Neural progenitor cell (in vitro differentiated cells): ENCODE measurements at regions not wholly inside any gene's neighbourhood (a gene's known extent, or its start where the extent isn't known, plus 50 kb on each side); places are given as distances from the start of the nearest gene placed in this dataset.

Experiments
- DNase-seq: peaks from one replicate; pipeline ENCODE4 v3.0.0-alpha.2; 2016; ENCODE audit warnings: low spot score
- H2AFZ ChIP-seq: fragments of 200-600 bp; sonication (generic); replicated peaks from 2 replicates; pipeline ENCODE4 v1.6.1; 2016; ENCODE audit warnings: antibody characterized with exemption
- H3F3A ChIP-seq: fragments of 200-600 bp; sonication (generic); 2 replicates; pipeline ENCODE4 v1.6.1; 2016; ENCODE audit warnings: antibody characterized with exemption, low read depth
- H3K27ac ChIP-seq: fragments of 200-600 bp; sonication (generic); 2 replicates; pipeline ENCODE4 v1.5.1; 2016; ENCODE audit warnings: mild to moderate bottlenecking
- H3K27me3 ChIP-seq: fragments of 200-600 bp; sonication (generic); 2 replicates; pipeline ENCODE4 v1.6.1; 2016; ENCODE audit warnings: mild to moderate bottlenecking, moderate library complexity
- H3K36me3 ChIP-seq: fragments of 200-600 bp; sonication (generic); 2 replicates; pipeline ENCODE4 v1.5.1; 2016
- H3K4me1 ChIP-seq: fragments of 200-600 bp; sonication (generic); 2 replicates; pipeline ENCODE4 v1.6.1; 2016; ENCODE audit warnings: mixed run types
- H3K4me2 ChIP-seq: fragments of 200-600 bp; sonication (generic); 2 replicates; pipeline ENCODE4 v1.6.1; 2016
- H3K4me3 ChIP-seq: fragments of 200-600 bp; sonication (generic); 2 replicates; pipeline ENCODE4 v1.5.1; 2016
- H3K79me2 ChIP-seq: fragments of 200-600 bp; sonication (generic); 2 replicates; pipeline ENCODE4 v1.6.1; 2016; ENCODE audit warnings: low read depth
- H3K9ac ChIP-seq: fragments of 200-600 bp; sonication (generic); 2 replicates; pipeline ENCODE4 v1.6.1; 2016
- H3K9me3 ChIP-seq: fragments of 200-600 bp; sonication (generic); 2 replicates; pipeline ENCODE4 v1.5.1; 2016; ENCODE audit warnings: low read depth
- H4K20me1 ChIP-seq: fragments of 200-600 bp; sonication (generic); 2 replicates; pipeline ENCODE4 v1.6.1; 2016; ENCODE audit warnings: low read depth
- H3K27ac Mint-ChIP-seq: 3 replicates; pipeline ENCODE4 v1.8.0; 2021; ENCODE audit warnings: mixed read lengths
- H3K27me3 Mint-ChIP-seq: 2 replicates; pipeline ENCODE4 v1.8.0; 2022; ENCODE audit warnings: low read depth, mild to moderate bottlenecking, inconsistent platforms, moderate library complexity, mixed read lengths; ENCODE audit not compliant: insufficient read depth
- H3K36me3 Mint-ChIP-seq: 3 replicates; pipeline ENCODE4 v1.8.0; 2021; ENCODE audit warnings: mixed read lengths
- H3K4me1 Mint-ChIP-seq: 3 replicates; pipeline ENCODE4 v1.8.0; 2021; ENCODE audit warnings: mixed read lengths
- H3K4me3 Mint-ChIP-seq: 3 replicates; pipeline ENCODE4 v1.8.0; 2021; ENCODE audit warnings: mild to moderate bottlenecking, moderate library complexity, mixed read lengths
- H3K9me3 Mint-ChIP-seq: 3 replicates; pipeline ENCODE4 v1.8.0; 2020; ENCODE audit warnings: mixed read lengths
- EZH2 ChIP-seq: fragments of 200-600 bp; sonication (generic); IDR thresholded peaks from 2 replicates; pipeline ENCODE4 v1.6.1; 2017; ENCODE audit warnings: antibody characterized with exemption, mild to moderate bottlenecking, moderate library complexity
- EZH2phosphoT487 ChIP-seq: fragments of 200-600 bp; sonication (generic); IDR thresholded peaks from 2 replicates; pipeline ENCODE4 v1.6.1; 2017; ENCODE audit warnings: antibody characterized with exemption
- TF ChIP-seq, protein P1 (sequence below): fragments of 200-600 bp; sonication (generic); IDR thresholded peaks from 2 replicates; pipeline ENCODE4 v1.5.1; 2017; ENCODE audit warnings: antibody characterized with exemption, mild to moderate bottlenecking

GRCh38 chr6:168194732-168195567 lies 115.9 kb upstream of the FRMD1 start:
- Histone ChIP-seq H3K4me1 (peaks cover 11% of the 10 kb centered on the region), H3F3A (no peaks in the 10 kb centered on the region), H3K36me3 (no peaks in the 10 kb centered on the region), H2AFZ (no peak overlapping the region), H3K9me3 (no peaks in the 10 kb centered on the region), H3K9ac (no peak overlapping the region), H3K4me2 (no peak overlapping the region), H3K4me3 (no peak overlapping the region), H3K27me3 (no peaks in the 10 kb centered on the region), H3K27ac (no peak overlapping the region), H4K20me1 (no peaks in the 10 kb centered on the region), H3K79me2 (no peaks in the 10 kb centered on the region)
- H3K36me3 Mint-ChIP-seq, result no peaks in the 10 kb centered on the region
- H3K4me1 Mint-ChIP-seq, result peaks cover 24% of the 10 kb centered on the region
- no peak for DNase-seq
- H3K9me3 Mint-ChIP-seq, result no peaks in the 10 kb centered on the region
- peak overlapping the region; percentile 44 for H3K4me3 Mint-ChIP-seq
- TF ChIP-seq EZH2 (no peak), EZH2phosphoT487 (no peak)
- peak overlapping the region; percentile 62 for H3K27ac Mint-ChIP-seq
- peaks cover 22% of the 10 kb centered on the region for H3K27me3 Mint-ChIP-seq

DNA sequence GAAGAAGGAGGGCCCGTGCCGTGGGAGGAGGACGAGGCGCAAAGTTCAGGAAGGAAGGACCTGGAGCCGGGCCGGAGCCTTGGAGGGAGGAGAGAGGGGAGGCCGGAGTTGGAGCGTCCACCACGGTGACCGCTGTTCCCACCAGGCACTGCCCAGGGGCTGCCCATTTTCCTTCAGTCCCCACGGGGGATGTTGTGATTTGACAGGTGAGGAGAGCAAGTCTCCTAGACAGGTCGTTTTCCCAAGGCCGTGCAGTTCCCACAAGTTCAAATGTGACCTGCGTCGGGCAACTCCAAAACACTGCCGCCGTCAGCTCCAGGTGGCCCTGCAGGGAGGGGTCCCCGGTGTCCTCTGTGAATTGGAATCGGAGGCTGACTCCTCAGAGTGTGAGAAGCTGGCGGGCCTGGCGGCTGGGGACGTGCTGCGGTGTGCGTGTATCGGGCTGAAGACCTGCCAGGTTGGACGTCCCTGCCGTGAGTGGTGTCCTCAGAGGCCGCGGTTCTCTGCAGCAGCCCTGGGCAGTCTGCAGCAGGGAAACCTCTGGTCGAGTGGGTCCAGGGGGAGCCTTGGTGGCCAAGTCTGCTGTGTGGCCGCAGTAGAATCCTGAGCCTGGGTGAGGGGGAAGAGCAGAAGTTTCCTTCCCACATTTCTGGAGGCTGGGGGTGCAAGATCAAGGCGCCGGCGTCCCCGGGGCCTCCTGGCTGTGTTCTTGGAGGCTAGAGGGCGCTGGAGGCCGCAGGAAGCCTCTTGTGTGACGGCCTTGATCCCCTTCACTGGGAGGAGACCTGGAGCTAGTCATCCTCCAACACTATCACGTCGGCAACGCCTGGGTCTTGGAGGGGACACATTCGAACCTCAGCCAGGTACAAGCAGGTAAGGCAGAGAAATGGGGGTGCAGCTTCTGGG lies 115.1 kb upstream of the FRMD1 start:
- DNase-seq, result peak; percentile 30
- Histone ChIP-seq H3K4me1 (peaks cover 11% of the 10 kb centered on the region), H3K9me3 (no peaks in the 10 kb centered on the region), H4K20me1 (no peaks in the 10 kb centered on the region), H3K36me3 (no peaks in the 10 kb centered on the region), H3K27ac (no peak overlapping the region), H2AFZ (no peak overlapping the region), H3F3A (no peaks in the 10 kb centered on the region), H3K4me2 (no peak overlapping the region), H3K79me2 (no peaks in the 10 kb centered on the region), H3K9ac (no peak overlapping the region), H3K4me3 (no peak overlapping the region), H3K27me3 (no peaks in the 10 kb centered on the region)
- no peak overlapping the region for H3K4me3 Mint-ChIP-seq
- H3K4me1 Mint-ChIP-seq, result peaks cover 24% of the 10 kb centered on the region
- TF ChIP-seq, protein P1, sequence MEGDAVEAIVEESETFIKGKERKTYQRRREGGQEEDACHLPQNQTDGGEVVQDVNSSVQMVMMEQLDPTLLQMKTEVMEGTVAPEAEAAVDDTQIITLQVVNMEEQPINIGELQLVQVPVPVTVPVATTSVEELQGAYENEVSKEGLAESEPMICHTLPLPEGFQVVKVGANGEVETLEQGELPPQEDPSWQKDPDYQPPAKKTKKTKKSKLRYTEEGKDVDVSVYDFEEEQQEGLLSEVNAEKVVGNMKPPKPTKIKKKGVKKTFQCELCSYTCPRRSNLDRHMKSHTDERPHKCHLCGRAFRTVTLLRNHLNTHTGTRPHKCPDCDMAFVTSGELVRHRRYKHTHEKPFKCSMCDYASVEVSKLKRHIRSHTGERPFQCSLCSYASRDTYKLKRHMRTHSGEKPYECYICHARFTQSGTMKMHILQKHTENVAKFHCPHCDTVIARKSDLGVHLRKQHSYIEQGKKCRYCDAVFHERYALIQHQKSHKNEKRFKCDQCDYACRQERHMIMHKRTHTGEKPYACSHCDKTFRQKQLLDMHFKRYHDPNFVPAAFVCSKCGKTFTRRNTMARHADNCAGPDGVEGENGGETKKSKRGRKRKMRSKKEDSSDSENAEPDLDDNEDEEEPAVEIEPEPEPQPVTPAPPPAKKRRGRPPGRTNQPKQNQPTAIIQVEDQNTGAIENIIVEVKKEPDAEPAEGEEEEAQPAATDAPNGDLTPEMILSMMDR, result peak; percentile 33
- TF ChIP-seq EZH2phosphoT487, result no peak
- TF ChIP-seq EZH2, result no peak
- H3K27ac Mint-ChIP-seq, result no peak overlapping the region
- no peaks in the 10 kb centered on the region for H3K36me3 Mint-ChIP-seq
- H3K9me3 Mint-ChIP-seq, result no peaks in the 10 kb centered on the region
- H3K27me3 Mint-ChIP-seq, result peaks cover 20% of the 10 kb centered on the region

DNA sequence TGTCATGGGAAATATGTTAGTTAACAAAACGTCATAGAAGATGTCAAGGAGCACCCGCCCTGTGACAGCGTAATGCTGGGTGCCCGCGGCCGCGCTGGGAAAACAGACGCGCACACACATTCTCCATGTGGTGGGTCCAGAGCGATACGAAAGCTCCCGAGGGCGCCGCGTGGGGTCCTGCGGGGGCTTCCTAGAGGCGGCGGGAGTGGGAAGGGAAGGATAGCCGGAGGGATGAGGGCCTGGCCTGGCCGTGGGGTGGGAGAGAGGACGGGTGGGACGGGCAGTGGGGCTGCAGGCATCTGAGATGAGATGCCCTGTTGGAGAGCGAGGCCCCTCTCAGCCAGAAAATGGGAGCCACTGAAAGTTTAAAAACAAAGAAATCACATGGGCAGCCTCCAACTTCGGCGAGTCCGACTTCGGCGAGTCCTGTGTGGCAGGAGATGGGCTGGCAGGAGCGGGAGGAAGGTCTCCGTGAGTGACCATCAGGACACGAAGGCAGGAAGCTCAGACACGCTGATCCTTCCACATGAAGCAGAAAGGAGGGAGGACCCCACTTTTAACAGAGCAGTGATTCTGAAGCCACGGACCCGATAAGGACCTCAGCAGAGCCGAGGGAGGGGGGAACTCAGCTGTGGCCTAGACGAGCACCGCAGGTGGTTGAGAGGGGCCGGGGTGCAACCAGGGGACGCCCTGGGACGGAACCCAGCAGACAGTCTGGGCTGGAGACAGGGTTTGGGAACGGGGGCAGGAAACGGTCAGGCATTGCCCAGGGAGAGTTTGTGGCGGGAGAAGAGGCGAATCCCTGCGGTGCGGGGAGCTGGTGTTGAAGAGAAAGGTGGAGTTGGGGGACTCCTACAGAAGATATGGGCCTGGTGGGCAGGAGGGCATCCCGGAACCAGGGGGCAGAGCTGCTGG lies 114.1 kb upstream of the FRMD1 start:
- Histone ChIP-seq H3K27ac (no peak overlapping the region), H2AFZ (no peak overlapping the region), H3K79me2 (no peaks in the 10 kb centered on the region), H3K4me3 (no peak overlapping the region), H3K9ac (no peak overlapping the region), H3K4me2 (no peak overlapping the region), H3F3A (no peaks in the 10 kb centered on the region), H4K20me1 (no peaks in the 10 kb centered on the region), H3K36me3 (no peaks in the 10 kb centered on the region), H3K27me3 (no peaks in the 10 kb centered on the region), H3K4me1 (peaks cover 11% of the 10 kb centered on the region), H3K9me3 (no peaks in the 10 kb centered on the region)
- TF ChIP-seq, protein P1, result no peak
- TF ChIP-seq EZH2, result no peak
- Mint-ChIP-seq H3K27me3 (peaks cover 20% of the 10 kb centered on the region), H3K4me3 (no peak overlapping the region), H3K4me1 (peaks cover 24% of the 10 kb centered on the region), H3K27ac (peak overlapping the region; percentile 44), H3K9me3 (no peaks in the 10 kb centered on the region), H3K36me3 (no peaks in the 10 kb centered on the region)
- DNase-seq, result no peak
